Endothelial cell of hepatic sinusoid (primary cell): ENCODE measurements at regions not wholly inside any gene's neighbourhood (a gene's known extent, or its start where the extent isn't known, plus 50 kb on each side); places are given as distances from the start of the nearest gene placed in this dataset.
"Not testable (repeated sequence)": the region's sequence is repeated elsewhere in the genome, so short reads cannot be mapped to it uniquely, and the experiment has no call there.

ENCODE experiments used
- in situ Hi-C: cut with HindIII; loops from 2 replicates; pipeline ENCODE4 v1.10.0; 2017; ENCODE audit warnings: low sequenced_read_pairs

- in situ Hi-C loops: no loop called here
These were observed 543.3 kb upstream of the ID2 start for GRCh38 chr2:8138525-8138922.

- in situ Hi-C loops: no loop called here
These were observed 542.8 kb upstream of the ID2 start for GRCh38 chr2:8138923-8139667.

GRCh38 chr2:8139668-8140200, 542.1 kb upstream of the ID2 start:
- in situ Hi-C loops: loop anchor here (5.0 kb wide), 1 partner anchor 48 kb away; no protein-coding TSS in a partner anchor

GRCh38 chr2:8141079-8141707, 540.7 kb upstream of the ID2 start:
- in situ Hi-C loops: loop anchor here (5.0 kb wide), 1 partner anchor 46 kb away; no protein-coding TSS in a partner anchor

- in situ Hi-C loops: loop anchor here (5.0 kb wide), 1 partner anchor 46 kb away; no protein-coding TSS in a partner anchor
These were observed 540.1 kb upstream of the ID2 start for GRCh38 chr2:8141780-8142179.

- in situ Hi-C loops: loop anchor here (5.0 kb wide), 1 partner anchor 45 kb away; no protein-coding TSS in a partner anchor
These were observed 539.4 kb upstream of the ID2 start for GRCh38 chr2:8142461-8142860.

- in situ Hi-C loops: loop anchor here (5.0 kb wide), 1 partner anchor 43 kb away; no protein-coding TSS in a partner anchor
These were observed 537.7 kb upstream of the ID2 start for GRCh38 chr2:8144131-8144631.

- in situ Hi-C loops: loop anchor here (5.0 kb wide), 1 partner anchor 43 kb away; no protein-coding TSS in a partner anchor
These were observed 537.1 kb upstream of the ID2 start for GRCh38 chr2:8144785-8145184.

- in situ Hi-C loops: not testable (repeated sequence)
These were observed 536.5 kb upstream of the ID2 start for GRCh38 chr2:8145375-8145774.

- in situ Hi-C loops: no loop called here
These were observed 535.5 kb upstream of the ID2 start for GRCh38 chr2:8146132-8147005.

- in situ Hi-C loops: no loop called here
These were observed 533.4 kb upstream of the ID2 start for GRCh38 chr2:8148260-8149006.

- in situ Hi-C loops: no loop called here
These were observed 532.9 kb upstream of the ID2 start for GRCh38 chr2:8149007-8149405.

- in situ Hi-C loops: no loop called here
These were observed 531.8 kb upstream of the ID2 start for GRCh38 chr2:8149985-8150539.

GRCh38 chr2:8151888-8152287, 530.0 kb upstream of the ID2 start:
- in situ Hi-C loops: no loop called here

GRCh38 chr2:8152392-8153257, 529.2 kb upstream of the ID2 start:
- in situ Hi-C loops: no loop called here

- in situ Hi-C loops: no loop called here
These were observed 528.6 kb upstream of the ID2 start for GRCh38 chr2:8153258-8153718.

- in situ Hi-C loops: no loop called here
These were observed 527.6 kb upstream of the ID2 start for GRCh38 chr2:8154270-8154669.

GRCh38 chr2:8154936-8155335, 526.9 kb upstream of the ID2 start:
- in situ Hi-C loops: no loop called here
